Activated T-cell treated with anti-CD3 and anti-CD28 coated beads, Interleukin-2, amount 50 U/mL, for 48 hours (primary cell): ENCODE measurements at regions not wholly inside any gene's neighbourhood (a gene's known extent, or its start where the extent isn't known, plus 50 kb on each side); places are given as distances from the start of the nearest gene placed in this dataset.

Source experiments
- DNase-seq, 2 experiments: peaks; one replicate each; pipeline ENCODE4 v3.0.0-alpha.2; 2020

DNA sequence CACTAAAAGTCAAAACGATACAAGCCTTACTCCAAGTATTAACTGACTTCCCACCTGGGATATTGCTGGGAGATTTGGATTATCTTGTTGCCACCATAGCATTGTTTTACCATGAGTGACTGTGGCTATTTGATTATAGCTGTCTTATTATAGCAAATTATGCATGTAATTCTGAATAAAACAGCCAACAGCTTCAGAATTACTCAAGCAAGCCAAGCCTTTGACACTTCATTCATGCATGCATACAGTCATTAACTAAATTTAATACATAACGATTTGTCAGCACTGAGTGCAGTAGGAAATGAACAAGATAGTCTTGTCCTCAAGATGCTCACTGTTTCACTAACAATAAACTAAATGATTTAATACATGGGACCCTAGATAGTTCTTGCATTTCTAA, 133.0 kb upstream of the FRMD6 start:
- DNase-seq: no peak

DNA sequence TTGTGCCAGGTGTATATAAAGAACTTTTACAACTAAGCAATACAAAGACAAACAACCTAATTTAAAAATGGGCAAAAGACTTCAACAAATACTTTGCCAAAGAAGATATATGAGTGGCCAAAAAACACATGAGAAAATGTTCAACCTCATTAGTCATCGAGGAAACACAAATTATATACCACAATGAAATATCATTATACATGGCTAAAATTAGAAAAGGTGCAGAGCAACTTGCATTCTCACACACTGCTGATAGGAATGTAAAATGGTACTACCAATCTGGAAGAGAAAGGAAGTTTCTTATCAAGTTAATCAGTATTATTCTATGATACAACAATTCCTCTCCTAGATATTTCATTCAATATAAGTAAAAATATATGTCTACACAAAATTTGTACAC, 131.6 kb upstream of the FRMD6 start:
- DNase-seq: no peak

DNA sequence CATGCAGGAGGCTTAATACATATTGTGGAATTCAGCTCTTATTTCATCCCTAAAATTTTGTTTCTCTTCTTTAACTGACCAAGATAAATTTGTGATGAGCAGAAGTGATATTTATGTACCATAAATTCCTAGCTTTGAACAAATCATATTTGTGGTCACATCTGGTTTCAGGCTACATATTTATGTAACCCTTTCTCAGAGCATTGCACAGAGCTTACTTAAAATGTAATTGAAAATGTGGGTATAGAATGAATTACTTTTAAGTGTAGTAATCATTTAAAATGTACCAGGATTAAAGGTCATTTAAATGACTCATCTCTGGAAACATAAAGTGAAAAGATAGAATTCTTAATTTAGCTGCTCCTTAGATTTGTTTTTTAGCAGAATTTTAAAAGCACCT, 129.9 kb upstream of the FRMD6 start:
- DNase-seq: no peak

DNA sequence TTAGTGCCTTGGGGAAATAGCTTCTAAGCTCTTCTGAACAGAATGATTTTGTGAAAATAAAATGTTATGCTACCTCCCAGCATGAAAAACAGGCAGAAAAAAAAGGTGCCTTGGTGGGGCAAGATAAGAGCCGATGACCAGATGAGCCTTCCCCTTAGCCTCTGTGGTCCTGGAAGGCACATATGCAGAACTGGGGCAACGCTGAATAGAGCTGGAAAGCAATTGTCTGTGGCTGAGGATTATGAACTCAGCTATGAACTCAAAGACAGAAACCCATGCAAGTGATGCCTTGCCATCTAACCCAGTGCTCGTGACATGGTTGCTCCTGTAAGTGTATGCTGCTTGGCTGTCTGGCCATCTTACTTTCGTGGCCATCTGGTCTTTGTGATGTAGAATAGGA, 128.5 kb upstream of the FRMD6 start:
- DNase-seq: no peak

DNA sequence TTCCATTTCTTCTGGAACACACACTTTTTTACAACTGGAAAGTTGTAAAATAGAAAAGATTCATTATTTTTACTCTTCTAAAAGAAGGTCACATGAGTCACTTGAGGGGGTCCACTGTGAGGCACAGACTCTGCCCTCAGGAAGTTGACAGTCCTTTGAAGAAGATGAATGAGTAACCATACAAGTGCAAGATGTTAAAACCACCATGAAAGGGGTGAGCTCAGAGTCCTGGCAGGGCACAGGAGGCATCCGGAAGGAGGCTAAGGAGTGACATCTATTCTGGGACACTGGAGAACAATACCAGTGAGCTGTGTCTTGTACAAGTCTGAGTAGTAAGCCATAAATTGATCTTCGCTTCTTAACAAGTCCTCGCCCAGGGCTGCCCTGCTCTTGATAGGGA, 126.0 kb upstream of the FRMD6 start:
- DNase-seq: no peak

DNA sequence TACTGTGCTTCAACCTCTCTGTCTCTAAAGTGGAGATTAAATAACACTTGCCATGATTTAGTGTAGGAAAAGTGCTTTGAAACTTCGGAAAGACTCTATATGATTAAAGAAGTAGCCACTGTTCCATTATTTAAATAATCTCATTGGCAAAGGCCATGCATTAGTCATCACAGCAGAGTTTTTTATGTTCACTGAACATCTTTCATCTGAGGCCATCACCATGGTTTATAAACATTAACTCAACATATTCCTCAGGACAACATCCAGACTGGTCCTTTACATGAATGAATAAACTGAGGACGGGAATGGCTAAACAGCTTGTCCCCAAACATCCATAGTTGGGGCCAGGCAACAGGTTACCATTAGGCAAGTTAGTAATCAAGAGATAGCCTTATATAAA, 124.6 kb upstream of the FRMD6 start:
- no peak for DNase-seq

DNA sequence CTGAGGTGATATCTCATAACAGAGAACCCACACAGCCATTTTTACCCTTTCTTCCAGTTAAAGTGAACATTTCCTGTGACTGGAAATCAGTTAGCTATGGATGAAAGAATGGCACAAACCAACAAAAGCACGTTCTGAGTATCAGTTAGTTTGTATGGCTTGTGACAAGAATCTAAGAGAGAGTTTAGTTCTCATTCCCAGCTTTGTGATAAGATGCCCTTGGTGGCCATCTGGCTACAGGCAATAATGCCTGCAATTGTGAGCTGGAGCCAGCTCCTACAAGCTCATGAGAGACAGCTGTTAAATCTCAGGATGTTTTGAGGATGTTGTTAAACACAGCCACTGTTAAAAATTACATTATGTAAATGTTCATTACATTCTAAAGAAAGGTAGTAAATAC, 122.0 kb upstream of the FRMD6 start:
- no peak for DNase-seq

DNA sequence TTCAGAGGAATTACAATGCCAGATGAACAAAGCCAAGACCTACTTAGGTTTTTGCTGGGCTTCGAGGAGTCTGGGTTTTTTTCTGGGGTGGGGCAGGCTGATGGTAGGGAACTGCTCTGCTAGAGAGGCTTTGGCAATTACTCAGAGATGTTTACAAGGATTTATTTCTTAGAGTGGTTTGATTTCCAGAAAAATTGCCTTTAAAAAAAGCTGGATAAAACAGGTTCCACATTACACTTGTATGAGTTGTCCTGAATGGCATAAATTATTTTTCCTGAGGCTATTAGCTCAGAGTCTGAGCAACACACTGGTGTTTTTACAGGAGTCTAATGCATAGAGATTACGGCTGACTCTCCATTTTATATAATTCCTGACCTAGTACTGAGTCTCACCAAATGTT, 118.5 kb upstream of the FRMD6 start:
- DNase-seq: no peak

DNA sequence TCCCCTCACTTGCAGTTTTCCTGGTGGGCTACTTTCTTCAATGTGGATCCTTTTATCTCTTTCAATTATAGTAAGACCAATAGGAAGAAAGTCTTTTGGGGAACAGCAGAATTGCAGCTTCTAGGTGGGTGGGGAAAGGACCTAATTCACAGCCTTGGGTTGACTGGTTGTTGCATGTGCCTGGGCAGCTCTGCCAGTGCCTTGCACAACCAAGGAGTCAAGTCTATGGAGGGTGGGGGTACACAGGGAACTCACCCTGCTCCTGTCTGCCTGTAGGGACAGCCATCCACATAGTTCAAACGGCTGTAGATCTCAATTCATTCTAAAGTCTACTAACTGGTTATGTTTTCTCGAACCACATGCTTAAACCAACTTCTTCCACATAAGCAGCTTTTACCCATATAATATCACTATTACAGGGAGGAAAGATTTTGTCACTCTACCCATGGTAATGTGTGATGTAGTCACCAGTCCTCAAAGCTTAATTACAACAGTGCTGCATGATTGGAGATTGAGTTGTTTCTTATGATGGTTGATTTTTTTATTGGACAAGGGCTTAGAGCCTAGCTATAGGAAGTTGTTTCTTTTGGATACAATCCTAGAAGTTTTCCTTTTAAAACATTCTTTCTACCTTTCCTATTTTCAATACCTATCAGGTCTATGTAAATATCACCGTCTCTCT, 117.7 kb upstream of the FRMD6 start:
- no peak for DNase-seq

DNA sequence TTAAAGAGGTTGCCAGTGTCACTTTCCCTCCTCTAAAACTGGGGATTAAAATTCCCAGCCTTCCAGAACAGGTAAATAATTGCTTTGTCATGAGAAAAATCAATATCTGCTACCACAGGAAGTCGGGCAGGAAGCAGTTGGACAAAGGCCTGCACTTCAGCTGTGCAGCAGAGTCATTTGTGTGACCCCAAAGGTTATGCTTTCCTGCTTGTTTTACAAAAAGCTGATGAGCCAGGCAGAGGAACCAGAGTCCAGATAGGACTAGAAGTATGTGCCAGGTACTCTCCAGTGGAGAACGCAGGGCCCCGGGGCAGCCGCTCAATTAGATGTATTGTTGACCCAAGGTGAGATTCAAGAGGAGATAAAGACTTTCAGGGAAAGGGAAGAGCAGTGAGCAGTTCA, 117.1 kb upstream of the FRMD6 start:
- no peak for DNase-seq

DNA sequence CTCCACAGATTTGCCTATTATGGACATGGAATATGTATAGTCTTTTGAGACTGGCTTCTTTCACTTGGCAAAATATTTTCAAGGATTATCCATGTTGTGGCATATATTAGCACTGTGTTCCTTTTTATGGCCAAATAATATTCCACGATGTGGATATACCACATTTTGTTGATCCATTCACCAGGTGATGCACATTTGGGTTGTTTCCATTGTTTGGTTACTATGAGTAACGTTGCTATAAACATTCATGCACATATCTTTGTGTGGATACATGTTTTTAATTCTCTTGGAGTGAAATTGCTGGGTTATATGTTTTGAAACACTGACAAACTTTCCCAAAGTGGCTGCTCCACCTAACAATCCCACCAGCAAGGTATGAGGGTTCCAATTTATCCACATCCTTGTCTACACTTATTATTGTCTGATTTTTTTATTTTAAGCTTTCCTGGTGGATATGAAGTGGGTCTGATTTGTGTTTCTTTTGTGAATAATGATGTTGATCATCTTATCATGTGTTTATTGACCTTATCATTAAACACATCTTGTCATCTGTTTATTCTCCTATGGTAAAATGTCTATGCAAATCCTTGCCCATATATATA, 116.2 kb upstream of the FRMD6 start:
- DNase-seq: no peak

DNA sequence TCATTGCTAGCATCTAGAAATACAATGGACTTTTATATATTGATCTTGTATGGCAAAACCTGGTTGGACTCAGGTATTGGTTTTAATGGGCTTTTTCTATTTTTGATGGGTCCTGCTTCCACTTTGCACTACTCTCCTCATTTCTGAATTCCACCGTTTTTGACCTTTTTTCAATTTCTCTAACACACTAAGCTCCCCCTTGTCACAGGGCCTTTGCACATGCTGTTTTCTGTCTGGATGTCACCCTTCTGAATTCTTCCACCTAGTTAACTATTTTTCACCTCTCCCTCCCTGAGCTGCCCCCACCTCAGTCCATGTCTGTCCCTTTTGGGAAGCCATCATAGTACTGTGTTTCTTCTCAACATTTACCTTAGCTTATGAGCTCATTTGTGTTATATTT, 112.7 kb upstream of the FRMD6 start:
- DNase-seq: no peak

DNA sequence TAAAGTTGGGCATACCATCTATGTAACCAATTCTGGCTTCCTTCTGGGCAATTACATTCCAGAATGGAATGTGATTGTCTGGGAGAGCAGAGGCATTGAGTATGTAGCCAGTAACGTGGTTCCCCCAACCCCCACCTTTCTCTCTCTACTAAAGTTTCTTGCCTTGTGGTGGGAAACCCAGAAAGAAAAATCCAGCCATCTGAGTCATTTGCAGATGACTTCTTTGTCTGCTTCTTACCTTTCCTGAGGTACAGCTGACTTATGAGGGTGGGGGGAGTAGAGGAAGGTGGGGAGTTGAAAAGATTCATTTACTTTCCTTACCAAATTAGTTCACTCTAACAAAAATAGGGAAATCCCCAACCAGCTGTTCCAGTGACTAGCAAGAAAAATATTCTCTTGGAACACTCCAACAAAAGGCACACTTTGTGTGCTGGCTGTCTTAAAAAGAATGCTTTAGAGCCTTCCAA, 112.1 kb upstream of the FRMD6 start:
- DNase-seq: no peak

DNA sequence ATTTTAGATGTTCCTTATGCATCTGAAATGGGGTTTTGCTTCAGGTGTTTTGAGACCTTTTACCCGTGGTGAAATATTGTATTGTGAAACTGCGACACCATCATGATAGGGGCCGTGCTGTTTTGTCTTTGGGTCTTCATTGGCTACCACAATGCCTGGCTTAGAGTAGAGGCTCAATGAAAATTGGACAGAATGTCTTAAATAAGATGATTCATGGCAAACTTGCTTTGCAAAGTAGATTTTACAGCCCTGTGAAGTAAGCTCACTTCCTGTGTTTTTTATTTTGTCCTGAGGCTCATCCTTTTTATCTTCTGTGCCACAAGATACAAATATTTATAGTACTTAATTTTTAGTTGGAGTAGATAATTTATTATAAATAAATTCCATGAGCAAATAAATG, 111.3 kb upstream of the FRMD6 start:
- DNase-seq: no peak

DNA sequence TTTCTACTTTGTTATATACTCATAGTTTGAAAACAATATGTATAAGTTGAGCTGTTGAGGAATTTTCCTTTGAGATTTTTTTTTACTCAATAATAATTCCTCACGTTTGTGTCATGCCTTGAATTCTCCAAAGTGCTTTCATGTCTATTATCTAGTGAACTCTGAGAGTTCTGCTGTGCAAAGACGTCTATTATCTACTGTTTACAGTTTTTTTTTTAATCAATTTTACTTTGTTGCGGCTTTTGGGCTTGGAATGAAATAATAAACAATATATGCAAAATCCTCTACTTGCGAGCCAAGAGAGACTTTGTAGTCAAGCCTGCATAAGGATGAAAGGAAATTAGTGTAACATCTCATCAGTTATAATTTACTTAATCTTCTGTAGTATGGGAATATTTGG, 107.2 kb upstream of the FRMD6 start:
- DNase-seq: no peak

DNA sequence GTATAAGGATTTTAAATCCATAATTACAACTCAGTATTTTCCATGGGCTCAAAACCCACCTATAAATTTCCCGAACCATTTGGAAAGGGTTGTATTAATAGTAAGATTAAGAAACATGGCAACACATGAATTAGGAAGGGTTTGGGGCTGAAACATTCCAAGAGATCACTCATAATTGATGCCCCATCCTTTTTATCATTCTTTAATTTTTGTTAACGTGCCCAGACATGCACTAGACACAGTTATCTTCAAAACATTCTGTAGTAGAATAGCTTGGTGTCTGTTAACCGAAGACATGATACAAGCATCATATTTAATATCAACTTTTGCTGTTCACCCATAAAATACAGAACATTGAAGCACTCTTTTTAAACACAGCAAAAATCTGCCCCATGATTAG, 106.8 kb upstream of the FRMD6 start:
- no peak for DNase-seq

DNA sequence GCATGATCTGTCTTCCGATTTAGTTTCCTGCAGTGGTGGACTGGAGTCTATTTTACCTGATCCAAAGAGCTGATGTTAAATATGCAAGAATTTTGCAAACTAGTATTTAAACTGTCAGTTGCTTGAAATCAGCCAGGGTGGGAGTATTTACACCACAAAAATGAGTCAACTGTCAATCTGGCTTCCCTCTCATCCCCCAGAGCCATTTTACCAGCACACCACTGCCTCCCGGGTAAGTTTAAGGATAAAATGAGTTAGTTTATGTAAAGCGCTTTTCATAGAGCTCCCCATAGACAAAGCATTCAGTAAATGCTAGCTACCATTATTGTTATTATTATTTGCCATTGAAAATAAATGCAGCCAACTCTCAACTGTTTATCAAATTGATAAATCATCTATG, 106.3 kb upstream of the FRMD6 start:
- DNase-seq: no peak

DNA sequence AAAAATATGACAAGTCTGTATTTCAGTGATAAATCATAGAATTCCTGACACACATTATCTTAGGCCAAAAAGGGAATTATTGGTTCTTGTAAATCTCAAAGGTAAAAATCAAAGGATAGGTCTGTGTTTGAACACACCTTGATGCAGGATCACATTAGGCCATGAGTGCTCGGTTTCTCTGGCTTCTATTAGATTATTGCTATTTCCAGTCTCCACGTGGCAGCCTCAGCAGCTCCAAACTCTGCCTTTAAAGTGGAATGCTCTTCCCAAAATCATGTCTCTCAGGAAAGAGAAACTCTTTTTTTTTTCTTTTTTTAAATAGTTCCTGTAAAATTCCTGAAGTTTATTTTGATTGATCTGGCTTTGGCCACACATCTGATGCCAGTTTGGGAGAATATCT, 105.6 kb upstream of the FRMD6 start:
- no peak for DNase-seq

DNA sequence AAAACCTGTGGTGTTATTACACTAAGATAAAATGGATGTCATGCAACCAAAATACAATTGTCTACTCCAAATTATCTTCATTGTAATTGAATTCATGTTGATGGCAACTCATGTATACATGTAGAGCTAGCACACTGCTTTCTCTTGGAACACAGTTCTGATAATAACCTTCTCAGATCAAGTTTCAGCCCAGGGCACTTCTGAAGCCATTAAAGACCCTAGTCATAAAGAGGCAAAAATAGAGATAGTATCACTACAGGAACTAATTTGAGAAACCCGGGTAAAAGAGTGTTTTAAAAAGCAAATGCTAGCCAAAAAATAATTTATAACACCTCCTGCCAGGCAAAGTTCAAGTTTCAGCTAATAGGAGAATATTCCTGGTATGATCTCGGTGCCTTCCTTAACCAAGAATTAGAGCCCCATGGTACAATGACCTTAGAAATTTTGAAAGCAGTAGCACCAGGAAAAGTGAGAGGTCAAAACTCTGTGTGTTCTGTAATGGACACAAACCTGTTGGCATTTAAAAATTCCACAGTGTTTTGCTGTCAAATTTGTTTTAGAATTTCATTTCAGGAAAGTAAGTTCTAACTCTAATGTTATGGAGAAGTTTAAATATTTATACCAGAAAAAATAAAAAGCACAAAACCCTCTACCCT, 105.0 kb upstream of the FRMD6 start:
- no peak for DNase-seq

DNA sequence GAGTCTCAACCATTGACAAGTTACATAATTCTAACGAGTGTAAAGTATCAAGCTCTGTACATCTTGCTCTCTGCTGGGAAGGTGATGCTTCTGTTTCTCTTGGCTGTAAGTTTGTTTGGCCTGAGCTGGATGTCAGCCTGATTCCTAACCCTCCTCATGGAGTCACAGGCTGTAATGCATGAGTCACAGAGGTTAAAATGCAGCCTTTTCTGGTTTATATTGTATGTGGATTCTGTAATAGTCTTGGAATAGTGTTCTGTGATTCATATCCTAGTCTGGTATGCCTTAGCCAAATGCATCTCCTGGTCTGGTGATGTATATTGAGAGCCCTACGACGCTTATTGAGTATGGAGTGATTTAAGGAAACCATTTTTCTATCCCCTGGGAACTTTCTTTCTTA, 104.5 kb upstream of the FRMD6 start:
- DNase-seq: no peak

DNA sequence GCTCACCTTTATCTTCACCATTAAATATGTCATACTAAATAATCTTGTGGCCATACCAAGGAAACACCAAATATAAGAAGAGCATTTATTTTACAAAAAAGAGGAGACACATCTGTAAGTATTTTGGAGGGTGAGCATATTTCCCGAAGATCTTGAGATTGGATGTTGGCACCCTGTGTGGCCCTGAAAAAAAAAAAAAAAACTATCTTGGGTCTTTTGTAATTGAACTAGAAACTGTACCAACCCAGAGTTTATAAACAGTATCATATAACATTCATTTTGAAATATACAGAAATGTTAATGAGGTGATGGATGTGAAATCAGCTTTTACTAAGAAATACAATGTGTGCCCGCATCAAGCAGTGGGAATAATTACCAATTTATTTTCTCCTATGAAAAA, 104.0 kb upstream of the FRMD6 start:
- DNase-seq: no peak

DNA sequence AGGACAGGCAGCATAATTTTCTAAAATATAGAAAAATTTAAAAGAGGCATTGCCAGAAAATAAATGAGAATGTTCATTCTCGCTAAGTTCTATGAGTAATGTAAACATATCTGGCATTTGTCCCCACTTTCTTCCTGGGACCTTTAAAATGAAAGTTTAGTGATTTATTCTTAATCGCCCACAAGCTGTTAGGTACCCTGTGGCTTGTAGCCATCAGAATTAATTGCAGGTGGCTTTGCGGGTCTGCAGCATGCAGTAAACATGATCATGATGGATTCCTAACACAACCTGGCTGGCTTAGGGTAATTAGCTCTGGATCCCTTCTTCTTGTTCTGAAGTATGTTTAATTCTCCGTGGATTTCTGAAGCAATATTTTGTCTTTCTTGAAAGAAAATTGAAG, 103.5 kb upstream of the FRMD6 start:
- no peak for DNase-seq

DNA sequence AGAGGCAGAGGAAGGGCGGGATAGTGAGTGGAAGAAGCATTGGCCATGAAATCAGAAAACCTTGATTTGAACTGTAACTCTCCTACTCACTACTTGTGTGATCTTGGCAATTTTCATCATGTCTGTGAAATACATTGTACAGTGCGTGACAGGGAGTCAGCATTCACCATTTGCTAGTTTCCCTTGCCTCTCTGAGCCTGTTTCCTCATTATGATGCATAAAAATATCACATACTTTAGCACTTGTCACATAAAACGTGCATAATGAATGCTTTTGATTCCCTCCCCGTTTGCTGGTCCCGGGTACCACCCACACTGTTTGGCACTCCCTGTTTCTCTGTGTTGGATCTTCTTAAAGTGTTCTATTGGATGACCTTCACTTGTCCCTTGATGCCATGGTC, 101.1 kb upstream of the FRMD6 start:
- no peak for DNase-seq

DNA sequence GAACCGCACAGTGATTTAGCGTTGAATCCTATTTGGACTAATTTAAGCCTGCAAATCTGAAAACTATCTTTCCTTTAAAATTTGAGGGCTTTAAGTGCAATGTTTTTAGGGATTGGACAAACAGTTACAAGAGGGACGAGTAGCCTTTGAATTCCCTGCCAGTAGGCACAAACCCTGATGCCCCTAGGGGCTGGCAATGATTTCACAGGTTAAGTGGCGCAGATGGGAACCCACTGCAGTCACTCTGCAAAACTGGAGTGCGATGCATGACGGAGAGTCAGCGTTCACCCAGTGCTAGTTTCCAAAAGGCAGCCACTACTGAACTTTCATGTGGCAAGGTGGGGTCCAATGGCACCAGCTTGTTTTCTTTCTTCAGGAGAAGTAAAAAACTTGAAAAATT, 99.4 kb upstream of the FRMD6 start:
- no peak for DNase-seq
